ENCODE measurements at regions not wholly inside any gene's neighbourhood (a gene's known extent, or its start where the extent isn't known, plus 50 kb on each side); places are given as distances from the start of the nearest gene placed in this dataset.
A peak's percentile ranks its signal among the peaks of the same experiment; 100 is the strongest.

GRCh38 chr2:195320413-195320973 lies 336.5 kb upstream of the SLC39A10 start:
- BruUV-seq (replicated peaks), result no TSS peak
- in situ Hi-C loops (cut with HindIII; ENCODE audit: extremely low pct_ligation_motif_present, low pct_unique_long_range_greater_than_20kb) (no loop called here), intact Hi-C loops (cut with micrococcal nuclease; ENCODE audit: unreplicated experiment) (no loop called here)
- Histone ChIP-seq H3K4me2 (ENCODE audit: low read depth, low read length) (no peak overlapping the region), H2AFZ (ENCODE audit: low read length) (no peak overlapping the region), H3K4me3 (replicated peaks in 1 of 3; ENCODE audit: insufficient read depth in 1 of 3, low read depth in 2 of 3, low read length in 3 of 3) (no peak overlapping the region), H3K27me3 (ENCODE audit: control insufficient read depth in 1 of 2, insufficient read depth in 2 of 2, low read length in 2 of 2) (no peaks in the 10 kb centered on the region; a peak in 1 of 5 replicates), H4K20me1 (ENCODE audit: insufficient read depth, low read length) (no peaks in the 10 kb centered on the region), H3K36me3 (replicated peaks in 1 of 2; ENCODE audit: control insufficient read depth in 1 of 2, insufficient read depth in 2 of 2, low read length in 2 of 2) (no peaks in the 10 kb centered on the region), H3K9me3 (ENCODE audit: low read length) (no peaks in the 10 kb centered on the region), H3K4me1 (ENCODE audit: insufficient read depth, low read length) (no peaks in the 10 kb centered on the region), H3K9ac (ENCODE audit: insufficient read depth, low read depth, low read length) (no peak overlapping the region), H3K27ac (ENCODE audit: extremely low read length, insufficient read depth, low read length) (no peak overlapping the region), H3K79me2 (ENCODE audit: insufficient read depth, low read length) (no peaks in the 10 kb centered on the region)
- ATAC-seq (no peak), FAIRE-seq (no peak), DNase-seq (ENCODE audit: low spot score) (no peak)
- CTCF ChIA-PET (ENCODE audit: low intra/inter-chr PET ratio, low total read pairs), result no interaction called here
- WGBS (ENCODE audit: low lambda C conversion rate), result 6% methylated on average over 1 of the region's 1 CpG
- POLR2A ChIA-PET, result no interaction called here
- TF ChIP-seq KAT7 (CRISPR knock-in tag; IDR thresholded peaks at IDR 0.05; ENCODE audit: borderline replicate concordance) (no peak), MXD3 (CRISPR knock-in tag; IDR thresholded peaks at IDR 0.05) (no peak)

- TF ChIP-seq CEBPB (IDR thresholded peaks at IDR 0.05; ENCODE audit: borderline replicate concordance, low read depth, low read length) (0 out of 2 replicates have a peak, but pooled peaks have one; percentile 32), ZNF12 (CRISPR knock-in tag; IDR thresholded peaks at IDR 0.05) (no peak)
- no peaks in the 10 kb centered on the region; a peak in 1 of 5 replicates for H3K27me3 ChIP-seq (ENCODE audit: control insufficient read depth in 1 of 2, insufficient read depth in 2 of 2, low read length in 2 of 2)
- no peaks in the 10 kb centered on the region for H3K4me1 ChIP-seq (ENCODE audit: insufficient read depth, low read length)
- POLR2A ChIA-PET, result no interaction called here
- H3K9ac ChIP-seq (ENCODE audit: insufficient read depth, low read depth, low read length), result no peak overlapping the region
- intact Hi-C loops (cut with micrococcal nuclease; ENCODE audit: unreplicated experiment) (loop anchor here (5.0 kb wide), 2 partner anchors 447 to 757 kb away; no protein-coding TSS in a partner anchor), in situ Hi-C loops (cut with HindIII; ENCODE audit: extremely low pct_ligation_motif_present, low pct_unique_long_range_greater_than_20kb) (loop anchor here (5.0 to 10.0 kb wide), 3 partner anchors 765 to 1625 kb away; no protein-coding TSS in a partner anchor)
- no peaks in the 10 kb centered on the region for H4K20me1 ChIP-seq (ENCODE audit: insufficient read depth, low read length)
- BruUV-seq (replicated peaks), result no TSS peak
- ATAC-seq (no peak), FAIRE-seq (no peak), DNase-seq (ENCODE audit: low spot score) (no peak)
- no peak overlapping the region for H3K4me3 ChIP-seq (replicated peaks in 1 of 3; ENCODE audit: insufficient read depth in 1 of 3, low read depth in 2 of 3, low read length in 3 of 3)
- CTCF ChIA-PET (ENCODE audit: low intra/inter-chr PET ratio, low total read pairs), result no interaction called here
- no peak overlapping the region for H3K4me2 ChIP-seq (ENCODE audit: low read depth, low read length)
- H3K79me2 ChIP-seq (ENCODE audit: insufficient read depth, low read length), result no peaks in the 10 kb centered on the region
- no peak overlapping the region for H2AFZ ChIP-seq (ENCODE audit: low read length)
- H3K9me3 ChIP-seq (ENCODE audit: low read length), result no peaks in the 10 kb centered on the region
- no peak overlapping the region for H3K27ac ChIP-seq (ENCODE audit: extremely low read length, insufficient read depth, low read length)
- H3K36me3 ChIP-seq (replicated peaks in 1 of 2; ENCODE audit: control insufficient read depth in 1 of 2, insufficient read depth in 2 of 2, low read length in 2 of 2), result no peaks in the 10 kb centered on the region
- WGBS (ENCODE audit: low lambda C conversion rate), result 0% methylated on average over 1 of the region's 1 CpG
Measured at GRCh38 chr2:195319548-195320412, 337.2 kb upstream of the SLC39A10 start.
